VCaP (cell line): ENCODE measurements at regions not wholly inside any gene's neighbourhood (a gene's known extent, or its start where the extent isn't known, plus 50 kb on each side); places are given as distances from the start of the nearest gene placed in this dataset.

Experiments
- H3K27ac ChIP-seq: fragments of 450-650 bp; 2 replicates; pipeline ENCODE4 v1.5.1; 2017
- TF ChIP-seq, protein P1 (sequence below): fragments of 450-650 bp; conservative IDR thresholded peaks from 2 replicates; pipeline ENCODE4 v1.5.1; 2017; ENCODE audit warnings: mild to moderate bottlenecking, moderate library complexity

DNA sequence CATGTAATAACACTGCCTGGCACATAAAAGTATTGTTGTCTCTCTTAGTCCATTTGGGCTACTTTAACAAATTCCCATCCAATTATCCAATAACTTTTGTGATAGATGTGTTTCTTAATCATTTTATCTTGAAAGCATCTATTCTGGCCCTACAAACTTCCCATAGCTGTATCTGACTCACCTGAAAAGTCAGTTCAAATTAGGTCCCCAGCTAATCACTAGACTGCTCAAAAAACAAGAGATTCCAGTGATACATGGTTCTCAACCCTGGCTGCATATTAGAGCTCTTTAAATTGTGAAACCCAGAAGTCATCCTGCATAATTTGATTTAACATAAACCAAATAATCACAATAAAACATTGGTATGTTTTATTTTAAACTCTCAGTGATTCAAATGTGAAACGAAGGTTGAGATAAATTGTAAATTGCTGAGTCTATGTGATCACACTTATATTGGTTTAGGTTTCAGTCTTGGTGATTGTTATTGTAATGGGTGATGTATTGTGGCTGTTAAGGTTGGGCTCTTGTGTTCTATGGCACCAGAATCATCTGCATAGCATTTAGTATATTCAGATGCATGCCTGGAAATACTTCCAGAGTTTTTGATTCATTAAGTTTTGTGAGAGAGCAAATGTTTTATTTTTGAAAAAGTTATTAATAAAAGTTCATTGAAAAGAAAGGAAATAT, 268.9 kb upstream of the KCNMB2 start:
- no peak overlapping the region for H3K27ac ChIP-seq
- TF ChIP-seq, protein P1, sequence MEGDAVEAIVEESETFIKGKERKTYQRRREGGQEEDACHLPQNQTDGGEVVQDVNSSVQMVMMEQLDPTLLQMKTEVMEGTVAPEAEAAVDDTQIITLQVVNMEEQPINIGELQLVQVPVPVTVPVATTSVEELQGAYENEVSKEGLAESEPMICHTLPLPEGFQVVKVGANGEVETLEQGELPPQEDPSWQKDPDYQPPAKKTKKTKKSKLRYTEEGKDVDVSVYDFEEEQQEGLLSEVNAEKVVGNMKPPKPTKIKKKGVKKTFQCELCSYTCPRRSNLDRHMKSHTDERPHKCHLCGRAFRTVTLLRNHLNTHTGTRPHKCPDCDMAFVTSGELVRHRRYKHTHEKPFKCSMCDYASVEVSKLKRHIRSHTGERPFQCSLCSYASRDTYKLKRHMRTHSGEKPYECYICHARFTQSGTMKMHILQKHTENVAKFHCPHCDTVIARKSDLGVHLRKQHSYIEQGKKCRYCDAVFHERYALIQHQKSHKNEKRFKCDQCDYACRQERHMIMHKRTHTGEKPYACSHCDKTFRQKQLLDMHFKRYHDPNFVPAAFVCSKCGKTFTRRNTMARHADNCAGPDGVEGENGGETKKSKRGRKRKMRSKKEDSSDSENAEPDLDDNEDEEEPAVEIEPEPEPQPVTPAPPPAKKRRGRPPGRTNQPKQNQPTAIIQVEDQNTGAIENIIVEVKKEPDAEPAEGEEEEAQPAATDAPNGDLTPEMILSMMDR: no peak

DNA sequence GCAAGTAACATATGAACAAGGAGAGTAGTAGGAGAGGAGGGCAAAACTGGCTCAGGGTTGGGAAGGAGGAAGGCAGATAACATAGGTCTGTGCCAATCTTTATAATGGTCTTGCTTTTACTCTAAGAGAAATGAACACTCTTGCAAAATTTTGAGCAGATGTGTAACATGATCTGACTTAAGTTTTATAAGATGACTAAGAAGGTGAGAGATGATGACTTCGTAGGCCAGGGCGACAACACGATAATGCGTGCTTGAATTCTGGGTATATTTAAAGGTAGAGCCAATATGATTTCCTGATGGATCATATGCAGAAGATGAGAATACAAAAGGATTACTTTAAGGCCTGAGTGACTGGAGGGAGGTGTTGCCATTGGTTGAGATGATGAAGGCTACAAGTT, 265.4 kb upstream of the KCNMB2 start:
- TF ChIP-seq, protein P1: no peak
- no peak overlapping the region for H3K27ac ChIP-seq

DNA sequence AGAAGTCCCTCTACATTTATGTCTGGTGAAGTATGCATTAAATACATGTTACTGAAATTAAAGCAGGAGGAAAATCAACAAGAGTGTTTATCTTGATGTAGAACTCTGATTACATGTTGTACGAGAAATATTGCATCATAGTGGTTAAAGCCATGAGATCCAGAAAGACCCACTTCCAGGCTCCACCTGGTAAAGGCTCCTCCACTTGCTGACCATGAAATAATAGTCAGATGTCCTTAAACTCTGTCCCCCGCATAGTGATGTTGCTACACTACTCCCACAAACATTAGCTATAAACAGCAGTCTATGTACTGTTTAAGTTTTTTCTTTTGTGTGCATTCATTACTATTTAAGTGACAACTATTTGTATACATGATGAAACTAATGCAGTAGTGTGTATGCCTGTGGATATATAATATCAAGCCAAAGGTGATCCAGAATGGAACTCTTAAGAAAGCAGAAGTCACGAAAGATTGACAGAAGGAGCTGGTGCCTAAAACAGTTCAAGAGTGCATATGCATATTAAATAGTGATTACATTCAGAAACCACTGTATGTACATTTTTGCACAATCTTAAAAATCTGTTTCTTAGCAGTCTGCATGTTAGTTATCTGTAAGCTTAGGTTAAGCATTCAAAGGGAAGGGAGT, 264.4 kb upstream of the KCNMB2 start:
- TF ChIP-seq, protein P1: no peak
- no peak overlapping the region for H3K27ac ChIP-seq

DNA sequence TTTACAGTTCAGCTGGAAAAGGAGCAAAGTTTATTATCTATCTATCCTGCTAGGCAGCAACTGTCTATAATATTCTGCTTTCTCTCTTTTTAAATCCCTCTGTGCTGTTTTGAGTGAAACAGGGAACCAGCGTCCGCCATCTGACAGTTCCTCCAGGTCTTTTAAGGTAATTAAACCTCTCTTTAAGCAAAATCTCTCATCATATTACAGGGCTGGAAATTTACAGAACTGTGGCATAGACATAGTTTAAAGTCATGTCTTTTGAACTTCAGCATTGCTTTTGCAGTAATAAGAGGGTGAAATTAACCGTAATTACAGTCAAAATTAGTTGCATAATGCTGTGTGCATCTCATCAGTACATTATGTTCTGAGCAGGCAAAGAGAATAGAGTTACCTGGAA, 263.4 kb upstream of the KCNMB2 start:
- TF ChIP-seq, protein P1: no peak
- no peak overlapping the region for H3K27ac ChIP-seq

DNA sequence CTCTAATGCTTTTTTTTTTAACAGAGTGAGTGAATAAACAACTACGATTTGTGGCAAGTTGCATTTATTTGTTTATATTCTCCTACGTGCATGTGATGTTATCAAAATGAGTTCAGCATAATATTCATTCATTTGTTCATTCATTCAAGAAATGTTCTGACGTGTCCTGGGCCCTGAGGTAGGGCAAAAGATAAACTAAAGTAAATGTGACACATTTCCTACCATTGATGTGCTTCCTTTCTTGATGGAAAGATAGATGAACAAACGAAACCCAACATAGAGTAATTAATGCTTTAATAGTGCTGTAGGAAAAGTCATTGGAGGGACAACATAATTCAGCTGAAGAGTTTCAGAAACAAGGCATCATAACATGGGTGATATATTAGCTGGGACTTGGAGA, 261.5 kb upstream of the KCNMB2 start:
- no peak overlapping the region for H3K27ac ChIP-seq
- TF ChIP-seq, protein P1: no peak

DNA sequence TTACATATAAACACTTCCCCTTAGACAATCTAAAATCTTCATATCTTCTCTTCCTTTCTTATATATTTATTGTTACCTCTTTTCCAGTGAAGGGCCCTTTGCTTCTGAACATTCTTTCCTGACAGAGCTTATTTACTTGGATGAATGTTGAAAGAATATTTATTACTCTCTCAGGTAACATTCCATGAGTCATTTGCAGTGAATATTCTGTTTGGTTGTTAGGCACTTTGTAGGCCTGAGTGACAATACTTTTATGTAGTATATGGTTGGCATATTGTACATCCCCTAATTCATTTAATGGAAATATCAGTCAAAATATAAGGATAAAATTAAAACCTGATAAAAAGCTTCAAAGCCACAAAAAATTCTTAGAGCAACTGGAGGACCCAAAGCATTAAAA, 260.9 kb upstream of the KCNMB2 start:
- TF ChIP-seq, protein P1: no peak
- H3K27ac ChIP-seq: no peak overlapping the region

DNA sequence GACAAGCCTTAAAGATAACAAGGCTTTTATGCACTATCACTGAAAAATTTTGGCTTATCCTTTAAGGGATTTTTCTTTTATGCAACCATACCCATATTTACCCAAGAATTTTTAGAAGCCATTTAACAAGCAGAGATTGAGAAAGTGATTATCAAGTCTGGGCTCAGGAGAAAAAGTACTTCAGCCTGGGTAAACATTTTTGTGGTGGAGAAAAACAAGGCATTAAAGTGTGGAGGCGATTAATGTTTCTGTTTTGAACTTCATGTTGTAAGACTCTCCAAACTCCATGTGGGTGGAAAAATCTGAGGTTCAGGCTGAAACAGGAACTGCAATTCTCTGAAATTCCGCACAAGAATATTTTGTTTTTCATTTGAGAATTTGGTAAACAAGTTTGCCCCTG, 260.4 kb upstream of the KCNMB2 start:
- TF ChIP-seq, protein P1: no peak
- no peak overlapping the region for H3K27ac ChIP-seq
